Gastrocnemius medialis (tissue), 4 donors: ENCODE measurements at regions not wholly inside any gene's neighbourhood (a gene's known extent, or its start where the extent isn't known, plus 50 kb on each side); places are given as distances from the start of the nearest gene placed in this dataset.

ENCODE experiments used
- POLR2A ChIP-seq, 2 donors: fragments of 450-650 bp; IDR thresholded peaks; one replicate each; pipeline ENCODE4 v1.6.1; 2017; ENCODE audit warnings: antibody characterized with exemption in 2 of 2, mild to moderate bottlenecking in 2 of 2, moderate library complexity in 2 of 2
- TF ChIP-seq, protein P1 (sequence below), 5 experiments: fragments of 450-650 bp in 3 of 5; fragments of 200-600 bp in 2 of 5; sonication (generic) in 2 of 5; IDR thresholded peaks in 4 of 5; conservative IDR thresholded peaks in 1 of 5; 1 replicate in 4 of 5; 2 replicates in 1 of 5; pipeline ENCODE4 v1.5.1; 2016 to 2019; ENCODE audit warnings: antibody characterized with exemption in 5 of 5, mild to moderate bottlenecking in 3 of 5, moderate library complexity in 3 of 5

DNA sequence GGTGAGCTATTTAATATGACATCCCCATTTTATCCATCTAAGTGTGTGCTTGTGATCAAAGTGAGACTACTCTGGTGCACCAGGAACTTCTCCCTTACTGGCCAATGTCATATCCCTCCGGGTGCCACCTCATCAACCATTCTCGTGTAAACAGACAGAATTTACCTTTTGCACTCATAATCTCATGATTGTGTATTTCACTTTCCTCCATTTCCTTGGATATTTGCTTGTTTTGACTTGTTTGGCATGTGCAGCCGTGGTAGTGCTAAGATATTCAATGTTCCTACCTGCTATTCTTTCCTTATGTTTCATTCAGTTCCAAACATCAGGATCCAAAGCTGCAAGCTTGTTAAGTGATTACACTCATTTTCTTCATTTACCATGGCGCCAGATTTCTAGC is 280.5 kb upstream of the SP8 start:
- TF ChIP-seq, protein P1, sequence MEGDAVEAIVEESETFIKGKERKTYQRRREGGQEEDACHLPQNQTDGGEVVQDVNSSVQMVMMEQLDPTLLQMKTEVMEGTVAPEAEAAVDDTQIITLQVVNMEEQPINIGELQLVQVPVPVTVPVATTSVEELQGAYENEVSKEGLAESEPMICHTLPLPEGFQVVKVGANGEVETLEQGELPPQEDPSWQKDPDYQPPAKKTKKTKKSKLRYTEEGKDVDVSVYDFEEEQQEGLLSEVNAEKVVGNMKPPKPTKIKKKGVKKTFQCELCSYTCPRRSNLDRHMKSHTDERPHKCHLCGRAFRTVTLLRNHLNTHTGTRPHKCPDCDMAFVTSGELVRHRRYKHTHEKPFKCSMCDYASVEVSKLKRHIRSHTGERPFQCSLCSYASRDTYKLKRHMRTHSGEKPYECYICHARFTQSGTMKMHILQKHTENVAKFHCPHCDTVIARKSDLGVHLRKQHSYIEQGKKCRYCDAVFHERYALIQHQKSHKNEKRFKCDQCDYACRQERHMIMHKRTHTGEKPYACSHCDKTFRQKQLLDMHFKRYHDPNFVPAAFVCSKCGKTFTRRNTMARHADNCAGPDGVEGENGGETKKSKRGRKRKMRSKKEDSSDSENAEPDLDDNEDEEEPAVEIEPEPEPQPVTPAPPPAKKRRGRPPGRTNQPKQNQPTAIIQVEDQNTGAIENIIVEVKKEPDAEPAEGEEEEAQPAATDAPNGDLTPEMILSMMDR (IDR thresholded peaks at IDR 0.05 in 4 of 5, conservative IDR thresholded peaks at IDR 0.05 in 1 of 5), result no peak
- no peak for TF ChIP-seq POLR2A (IDR thresholded peaks at IDR 0.05)
